HCT116 (cell line): ENCODE measurements at regions not wholly inside any gene's neighbourhood (a gene's known extent, or its start where the extent isn't known, plus 50 kb on each side); places are given as distances from the start of the nearest gene placed in this dataset.

Experiments
- ATAC-seq: fragments of 200-7000 bp; cut with Tn5 transposase; 2 replicates; pipeline ENCODE4 v1.9.1; 2020; ENCODE audit warnings: mild to moderate bottlenecking, moderate library complexity
- BruUV-seq: library from RNA; stranded (reverse); fragments of 400-500 nt; replicated peaks from 2 replicates; lab custom pipeline; 2021; lab: Mats Ljungman, UMichigan
- CTCF ChIA-PET: fragments of 300-600 bp; sonication (Branson Sonifier 250); formaldehyde crosslinking; loops from one replicate; lab custom pipeline; 2021; ENCODE audit warnings: antibody characterized with exemption; lab: Charles Lee
- POLR2A ChIA-PET: fragments of 300-600, 350-600 bp; sonication (Branson Sonifier 250); formaldehyde crosslinking; loops from one replicate; lab custom pipeline; 2021; ENCODE audit warnings: antibody characterized with exemption; lab: Charles Lee
- RAD21 ChIA-PET, 2 experiments: fragments of 300-600 bp; sonication (Branson Sonifier 250); formaldehyde crosslinking; loops; one replicate each; lab custom pipeline; 2023; ENCODE audit warnings: low total read pairs in 2 of 2; ENCODE audit not compliant: uncharacterized antibody in 2 of 2, unreplicated experiment in 2 of 2, low non-redundant PET in 1 of 2; lab: Charles Lee
- DNase-seq: peaks from one replicate; pipeline ENCODE4 v3.0.0-alpha.2; 2010; ENCODE audit warnings: low read depth, low spot score
- H2AFZ ChIP-seq: fragments of 200-600 bp; shearing (Covaris generic), sonication (generic); 2 replicates; pipeline ENCODE4 v1.6.1; 2017; ENCODE audit warnings: low read depth, mixed run types, mixed read lengths, antibody characterized with exemption, low read length; ENCODE audit not compliant: poor library complexity, severe bottlenecking
- H3K27ac ChIP-seq: 2 replicates; pipeline ENCODE4 v1.5.1; 2012; ENCODE audit warnings: low read depth, low read length
- H3K27me3 ChIP-seq: fragments of 200-600 bp; sonication (generic); 2 replicates; pipeline ENCODE4 v1.6.1; 2016; ENCODE audit warnings: mixed run types, low read length, mixed read lengths; ENCODE audit not compliant: insufficient read depth
- H3K36me3 ChIP-seq, 2 experiments: fragments of 200-500 bp in 1 of 2; fragments of 200-600 bp in 1 of 2; sonication (Bioruptor generic) in 1 of 2; sonication (generic) in 1 of 2; 2 replicates each; pipeline versions ENCODE4 v1.5.1 to v1.6.1; 2014 to 2016; ENCODE audit warnings: low read length in 2 of 2, inconsistent platforms in 1 of 2, mixed read lengths in 1 of 2, mixed run types in 1 of 2; ENCODE audit not compliant: insufficient read depth in 2 of 2, control insufficient read depth in 1 of 2
- H3K4me1 ChIP-seq, 2 experiments: fragments of 200-600 bp in 1 of 2; sonication (generic) in 1 of 2; 2 replicates each; pipeline versions ENCODE4 v1.5.1 to v1.6.1; 2012 to 2017; ENCODE audit warnings: low read length in 2 of 2, inconsistent platforms in 1 of 2, mild to moderate bottlenecking in 1 of 2, mixed read lengths in 1 of 2, mixed run types in 1 of 2, moderate library complexity in 1 of 2; ENCODE audit not compliant: insufficient read depth in 2 of 2, control insufficient read depth in 1 of 2
- H3K4me2 ChIP-seq: fragments of 200-600 bp; sonication (generic); 2 replicates; pipeline ENCODE4 v1.6.1; 2017; ENCODE audit warnings: mixed run types, low read length, mixed read lengths
- H3K4me3 ChIP-seq, 2 experiments: fragments of 200-600 bp in 1 of 2; sonication (generic) in 1 of 2; replicated peaks in 1 of 2; 2 replicates each; pipeline ENCODE4 v1.5.1; 2011 to 2016; ENCODE audit warnings: low read length in 2 of 2, control low read depth in 1 of 2, low read depth in 1 of 2, mild to moderate bottlenecking in 1 of 2, mixed read lengths in 1 of 2, mixed run types in 1 of 2
- H3K79me2 ChIP-seq: fragments of 200-600 bp; sonication (generic); 2 replicates; pipeline ENCODE4 v1.6.1; 2017; ENCODE audit warnings: mild to moderate bottlenecking, mixed run types, low read length, moderate library complexity, mixed read lengths; ENCODE audit not compliant: insufficient read depth
- H3K9ac ChIP-seq: fragments of 200-600 bp; sonication (generic); 2 replicates; pipeline ENCODE4 v1.6.1; 2016; ENCODE audit warnings: low read length, mixed read lengths
- H3K9me2 ChIP-seq: fragments of 200-600 bp; sonication (generic), shearing (Covaris generic); 2 replicates; pipeline ENCODE4 v1.6.1; 2017; ENCODE audit warnings: mixed run types, mild to moderate bottlenecking, moderate library complexity; ENCODE audit not compliant: insufficient read depth
- H3K9me3 ChIP-seq, 2 experiments: fragments of 200-500 bp in 1 of 2; fragments of 200-600 bp in 1 of 2; sonication (Bioruptor generic) in 1 of 2; sonication (generic) in 1 of 2; 2 replicates each; pipeline ENCODE4 v1.6.1; 2014 to 2017; ENCODE audit warnings: low read length in 2 of 2, mixed read lengths in 2 of 2, inconsistent platforms in 1 of 2, low read depth in 1 of 2, mild to moderate bottlenecking in 1 of 2, mixed run types in 1 of 2, moderate library complexity in 1 of 2; ENCODE audit not compliant: control insufficient read depth in 1 of 2, insufficient read depth in 1 of 2
- H4K20me1 ChIP-seq: fragments of 200-600 bp; sonication (generic), shearing (Covaris generic); 2 replicates; pipeline ENCODE4 v1.6.1; 2017; ENCODE audit warnings: mixed run types, mild to moderate bottlenecking, moderate library complexity; ENCODE audit not compliant: insufficient read depth
- CEBPB ChIP-seq: IDR thresholded peaks from 2 replicates; pipeline ENCODE4 v1.6.1; 2012; ENCODE audit warnings: low read depth
- EGR1 ChIP-seq: IDR thresholded peaks from 2 replicates; pipeline ENCODE4 v1.6.1; 2012; ENCODE audit warnings: low read depth
- ELF1 ChIP-seq: IDR thresholded peaks from 2 replicates; pipeline ENCODE4 v1.6.1; 2012; ENCODE audit warnings: low read depth, borderline replicate concordance
- EZH2 ChIP-seq: fragments of 200-600 bp; sonication (generic); IDR thresholded peaks from 2 replicates; pipeline ENCODE4 v1.6.1; 2017; ENCODE audit warnings: antibody characterized with exemption, mixed run types
- EZH2phosphoT487 ChIP-seq: fragments of 200-600 bp; IDR thresholded peaks from 2 replicates; pipeline ENCODE4 v1.6.1; 2018; ENCODE audit warnings: antibody characterized with exemption, borderline replicate concordance
- JUND ChIP-seq: IDR thresholded peaks from 2 replicates; pipeline ENCODE4 v1.6.1; 2012
- MAX ChIP-seq: IDR thresholded peaks from 2 replicates; pipeline ENCODE4 v1.6.1; 2012
- RAD21 ChIP-seq: IDR thresholded peaks from 2 replicates; pipeline ENCODE4 v1.6.1; 2012; ENCODE audit warnings: low read depth, mild to moderate bottlenecking
- SIN3A ChIP-seq: IDR thresholded peaks from 2 replicates; pipeline ENCODE4 v1.6.1; 2012; ENCODE audit warnings: low read depth
- SP1 ChIP-seq: IDR thresholded peaks from 2 replicates; pipeline ENCODE4 v1.6.1; 2012; ENCODE audit warnings: low read depth
- SRF ChIP-seq: IDR thresholded peaks from 2 replicates; pipeline ENCODE4 v1.6.1; 2012; ENCODE audit warnings: low read depth
- TCF7L2 ChIP-seq: IDR thresholded peaks from 2 replicates; pipeline ENCODE4 v1.7.0; 2011; ENCODE audit warnings: borderline replicate concordance, inconsistent platforms; ENCODE audit not compliant: insufficient read depth, insufficient read length; ENCODE audit errors: extremely low read depth
- YY1 ChIP-seq: IDR thresholded peaks from 2 replicates; pipeline ENCODE4 v1.6.1; 2011; ENCODE audit warnings: low read length, low read depth, moderate library complexity, mild to moderate bottlenecking; ENCODE audit not compliant: insufficient replicate concordance; ENCODE audit errors: extremely low read depth
- ZFX ChIP-seq: fragments of 450-650 bp; IDR thresholded peaks from 2 replicates; pipeline ENCODE4 v1.6.1; 2017
- ZNF274 ChIP-seq: fragments of 200-500 bp; sonication (Bioruptor generic); IDR thresholded peaks from 2 replicates; pipeline ENCODE4 v1.6.1; 2014; ENCODE audit warnings: mild to moderate bottlenecking, low read depth, low read length, inconsistent platforms
- intact Hi-C: fragments of 100-400 bp; cut with micrococcal nuclease; formaldehyde crosslinking; loops from 2 replicates; pipeline ENCODE4 v1.10.0; 2022

DNA sequence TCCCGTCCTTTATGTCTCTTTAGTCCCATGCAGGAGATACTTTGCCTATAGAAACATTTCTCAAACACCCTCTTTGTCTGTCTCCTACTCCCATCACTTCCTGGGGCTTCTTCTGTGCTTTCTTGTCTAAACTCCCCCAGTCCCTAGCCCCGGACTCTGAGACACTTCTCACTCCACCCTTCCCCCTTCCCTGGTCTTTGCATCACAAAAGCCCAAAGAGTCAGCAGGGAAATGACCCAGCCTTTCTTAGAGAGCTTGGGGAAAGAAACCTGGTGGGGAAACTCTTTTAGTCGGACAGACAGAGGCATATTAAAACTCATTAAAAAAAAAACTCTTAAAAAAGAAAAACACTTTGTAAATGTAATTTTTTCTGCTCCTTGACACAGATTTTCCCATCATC is 211.2 kb downstream of the TJP1 start:
- no peak overlapping the region for H3K9ac ChIP-seq
- no peaks in the 10 kb centered on the region; a peak in 1 of 4 replicates for H3K4me1 ChIP-seq
- intact Hi-C loops, result no loop called here
- H3K9me3 ChIP-seq, result no peaks in the 10 kb centered on the region
- POLR2A ChIA-PET, result no interaction called here
- H3K27me3 ChIP-seq, result no peaks in the 10 kb centered on the region
- BruUV-seq, result no TSS peak
- H3K9me2 ChIP-seq, result no peaks in the 10 kb centered on the region
- H3K4me3 ChIP-seq, result no peak overlapping the region
- H3K4me2 ChIP-seq, result no peak overlapping the region
- H3K27ac ChIP-seq, result no peak overlapping the region
- no peak for TF ChIP-seq SP1
- TF ChIP-seq EGR1, result no peak
- no peak for TF ChIP-seq TCF7L2
- TF ChIP-seq ELF1, result no peak
- TF ChIP-seq RAD21, result no peak
- no peak for TF ChIP-seq JUND
- no peak for TF ChIP-seq MAX
- TF ChIP-seq SIN3A, result no peak
- no peak for TF ChIP-seq CEBPB
- no peak for TF ChIP-seq EZH2phosphoT487
- TF ChIP-seq EZH2, result no peak
- no peak for TF ChIP-seq YY1
- no peak for TF ChIP-seq SRF
- TF ChIP-seq ZNF274, result no peak
- TF ChIP-seq ZFX, result no peak
- H3K36me3 ChIP-seq, result no peaks in the 10 kb centered on the region
- H4K20me1 ChIP-seq, result no peaks in the 10 kb centered on the region
- DNase-seq (no peak), ATAC-seq (no peak)
- H3K79me2 ChIP-seq, result no peaks in the 10 kb centered on the region
- H2AFZ ChIP-seq, result no peak overlapping the region
- RAD21 ChIA-PET, result no interaction called here
- CTCF ChIA-PET, result no interaction called here
